Right lobe of liver (tissue), 6 donors: ENCODE measurements at regions not wholly inside any gene's neighbourhood (a gene's known extent, or its start where the extent isn't known, plus 50 kb on each side); places are given as distances from the start of the nearest gene placed in this dataset.

Experiments used
- ATAC-seq, 4 donors: fragments of 200-7000 bp; cut with Tn5 transposase; one replicate each; pipeline ENCODE4 v1.9.1; 2020; ENCODE audit warnings: mild to moderate bottlenecking in 4 of 4, moderate library complexity in 4 of 4
- DNase-seq, 3 donors: peaks; one replicate each; pipeline ENCODE4 v3.0.0-alpha.2; 2020
- H3K27ac ChIP-seq, 3 donors: fragments of 200-600 bp; one replicate each; pipeline ENCODE4 v1.8.0; 2022
- H3K27me3 ChIP-seq, 2 donors: fragments of 200-600 bp; one replicate each; pipeline ENCODE4 v1.8.0; 2022
- H3K36me3 ChIP-seq, 4 donors: fragments of 200-600 bp; sonication (generic) in 1 of 4; one replicate each; pipeline versions ENCODE4 v1.5.1 to v1.8.0; 2017 to 2022; ENCODE audit warnings: control low read depth in 1 of 4
- H3K4me1 ChIP-seq, 4 donors: fragments of 200-600 bp; sonication (generic) in 1 of 4; one replicate each; pipeline versions ENCODE4 v1.5.1 to v1.8.0; 2017 to 2022; ENCODE audit warnings: control low read depth in 1 of 4
- H3K4me3 ChIP-seq, 3 donors: fragments of 200-600 bp; one replicate each; pipeline ENCODE4 v1.8.0; 2022
- H3K9me3 ChIP-seq, 4 donors: fragments of 200-600 bp; sonication (generic) in 1 of 4; one replicate each; pipeline versions ENCODE4 v1.5.1 to v1.8.0; 2017 to 2022; ENCODE audit warnings: control low read depth in 1 of 4
- CTCF ChIP-seq, 4 donors: fragments of 200-600 bp in 3 of 4; fragments of 450-650 bp in 1 of 4; IDR thresholded peaks; one replicate each; pipeline versions ENCODE4 v1.5.1 to v1.8.0; 2016 to 2022; ENCODE audit warnings: antibody characterized with exemption in 4 of 4, mild to moderate bottlenecking in 2 of 4
- POLR2A ChIP-seq: fragments of 450-650 bp; IDR thresholded peaks from one replicate; pipeline ENCODE4 v1.6.1; 2017; ENCODE audit warnings: antibody characterized with exemption, mild to moderate bottlenecking
- WGBS: methylation state at CpG from one replicate; pipeline ENCODE4 v1.1.6; 2018; ENCODE audit warnings: low coverage, low lambda C conversion rate; ENCODE audit not compliant: insufficient coverage; ENCODE audit errors: missing lambda C conversion rate; 5-methylcytosine and 5-hydroxymethylcytosine counted together
- intact Hi-C, 2 donors: fragments of 100-400 bp; cut with DNase I; formaldehyde crosslinking; loops; one replicate each; pipeline versions ENCODE4 v1.11.2 to v1.14.1; 2022
- donor health status: DM: no; HTN: yes; CAD: no.
- donor health status: DM: no; HTN: no; CAD: no.
- donor health status: DM: no; HTN: no; CAD: no.
- donor health status: DM: no; HTN: yes; CAD: no.
- donor health status: DM: no; HTN: yes; CAD: no.

- intact Hi-C loops, result no loop called here
- H3K9me3 ChIP-seq, result no peaks in the 10 kb centered on the region
- H3K27me3 ChIP-seq, result no peaks in the 10 kb centered on the region
- DNase-seq (no peak), ATAC-seq (no peak)
- H3K27ac ChIP-seq, result no peak overlapping the region
- H3K4me3 ChIP-seq, result no peak overlapping the region
- TF ChIP-seq POLR2A (no peak), CTCF (IDR thresholded peaks at IDR 0.05) (no peak)
- WGBS, result 83% methylated on average over 4 of the region's 4 CpGs
- H3K36me3 ChIP-seq, result no peaks in the 10 kb centered on the region
- no peaks in the 10 kb centered on the region for H3K4me1 ChIP-seq
Measured at GRCh38 chr15:95447486-95447885, 883.0 kb upstream of the NR2F2 start.

GRCh38 chr15:95448531-95449229, 881.8 kb upstream of the NR2F2 start:
- ATAC-seq (peak in 1 of 4 donors; percentile 16), DNase-seq (no peak)
- H3K4me3 ChIP-seq, result no peak overlapping the region
- H3K27ac ChIP-seq, result no peak overlapping the region
- intact Hi-C loops, result no loop called here
- TF ChIP-seq POLR2A (no peak), CTCF (IDR thresholded peaks at IDR 0.05) (no peak)
- H3K9me3 ChIP-seq, result no peaks in the 10 kb centered on the region
- H3K36me3 ChIP-seq, result no peaks in the 10 kb centered on the region
- WGBS, result 82% methylated on average over 2 of the region's 2 CpGs
- no peaks in the 10 kb centered on the region for H3K4me1 ChIP-seq
- no peaks in the 10 kb centered on the region for H3K27me3 ChIP-seq

DNA sequence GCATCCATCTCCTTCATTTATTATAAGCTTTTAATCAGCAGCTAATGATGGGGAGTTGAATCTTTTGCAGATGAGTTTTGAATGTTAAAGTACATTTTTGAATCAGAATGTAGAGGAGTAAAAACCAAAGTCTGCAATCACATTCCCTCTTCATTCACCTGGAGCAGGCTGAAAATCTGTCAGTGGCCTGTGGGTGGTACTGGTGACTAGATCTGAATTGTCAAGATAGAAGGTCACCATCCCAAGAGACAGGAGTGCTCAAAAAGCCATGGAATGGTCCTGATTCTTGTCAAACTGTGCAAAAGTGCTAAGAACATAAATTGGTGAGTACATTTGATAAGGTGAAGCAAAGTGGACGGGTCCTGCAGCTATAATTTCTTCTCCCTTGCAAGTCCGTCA, 881.3 kb upstream of the NR2F2 start:
- TF ChIP-seq POLR2A (no peak), CTCF (IDR thresholded peaks at IDR 0.05) (peak in 3 of 4 donors; percentile 5 to 9 (median 7))
- Histone ChIP-seq H3K4me1 (no peaks in the 10 kb centered on the region), H3K9me3 (no peaks in the 10 kb centered on the region), H3K27me3 (no peaks in the 10 kb centered on the region), H3K36me3 (no peaks in the 10 kb centered on the region), H3K27ac (no peak overlapping the region), H3K4me3 (no peak overlapping the region)
- no peak for DNase-seq
- ATAC-seq, result no peak
- 85% methylated on average over 2 of the region's 2 CpGs for WGBS
- intact Hi-C loops, result no loop called here

DNA sequence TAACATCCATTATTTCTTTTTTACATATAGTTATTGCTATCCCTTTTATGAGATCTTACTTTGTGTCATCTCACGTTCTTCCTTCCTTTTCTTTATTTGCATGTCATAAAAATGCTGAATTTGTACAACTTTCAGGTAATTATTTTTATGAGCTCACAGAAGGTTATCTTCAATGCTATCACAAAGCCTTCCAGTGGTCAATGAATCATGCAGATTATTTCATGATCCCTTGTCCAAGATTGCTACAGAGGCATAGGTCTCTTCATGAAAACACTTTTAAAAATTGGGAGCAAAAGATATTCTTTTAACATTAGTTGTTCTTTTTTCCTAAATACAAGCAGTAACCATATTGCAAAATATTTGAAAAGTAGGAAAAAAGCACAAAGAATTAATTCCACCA, 880.1 kb upstream of the NR2F2 start:
- 38% methylated on average over 1 of the region's 1 CpG for WGBS
- intact Hi-C loops, result no loop called here
- no peak for TF ChIP-seq POLR2A
- TF ChIP-seq CTCF (IDR thresholded peaks at IDR 0.05), result no peak
- no peak overlapping the region for H3K4me3 ChIP-seq
- no peak overlapping the region for H3K27ac ChIP-seq
- H3K36me3 ChIP-seq, result no peaks in the 10 kb centered on the region
- DNase-seq (no peak), ATAC-seq (no peak)
- H3K27me3 ChIP-seq, result no peaks in the 10 kb centered on the region
- H3K9me3 ChIP-seq, result no peaks in the 10 kb centered on the region
- no peaks in the 10 kb centered on the region for H3K4me1 ChIP-seq

DNA sequence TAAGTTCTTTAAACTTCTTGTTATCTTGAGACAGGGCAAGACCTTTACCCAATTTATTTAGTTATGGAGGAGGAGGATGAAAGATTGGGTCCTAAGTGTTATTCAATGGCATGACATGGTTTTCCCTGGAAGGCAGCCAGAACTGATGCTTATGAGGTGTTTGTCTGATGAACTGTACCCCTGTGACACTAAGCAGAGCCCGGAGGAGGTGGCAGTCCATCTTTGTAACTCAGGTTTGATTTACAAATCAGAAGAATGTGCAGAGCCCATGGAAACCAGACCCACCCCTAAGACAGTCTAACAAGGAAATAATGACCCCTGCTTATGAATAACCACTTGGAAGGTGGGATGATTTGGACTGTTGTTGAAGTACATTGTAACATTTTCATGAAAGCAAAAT, 878.6 kb upstream of the NR2F2 start:
- Histone ChIP-seq H3K27me3 (no peaks in the 10 kb centered on the region), H3K27ac (no peak overlapping the region), H3K36me3 (no peaks in the 10 kb centered on the region), H3K4me3 (no peak overlapping the region), H3K9me3 (no peaks in the 10 kb centered on the region), H3K4me1 (no peaks in the 10 kb centered on the region)
- TF ChIP-seq POLR2A (no peak), CTCF (IDR thresholded peaks at IDR 0.05) (no peak)
- ATAC-seq (no peak), DNase-seq (no peak)
- intact Hi-C loops, result no loop called here
- 82% methylated on average over 1 of the region's 1 CpG for WGBS
